Kidney (tissue), 13 donors: ENCODE measurements at regions not wholly inside any gene's neighbourhood (a gene's known extent, or its start where the extent isn't known, plus 50 kb on each side); places are given as distances from the start of the nearest gene placed in this dataset.

Source experiments
- DNase-seq, 5 donors: peaks; one replicate each; pipeline ENCODE4 v3.0.0-alpha.2; 2013 to 2020
- FAIRE-seq: peaks from 2 replicates; lab custom pipeline; 2012; peaks lifted over from hg19 to GRCh38; lab: Jason Lieb, UNC
- H3K27ac ChIP-seq, 2 donors: one replicate each; pipeline ENCODE4 v1.7.0; 2013; ENCODE audit warnings: low read depth in 2 of 2, low read length in 2 of 2, inconsistent platforms in 1 of 2
- H3K27me3 ChIP-seq: one replicate; pipeline ENCODE4 v1.7.1; 2013; ENCODE audit warnings: low read length, inconsistent platforms; ENCODE audit not compliant: control insufficient read depth, insufficient read depth
- H3K36me3 ChIP-seq, 3 donors: one replicate each; pipeline versions ENCODE4 v1.7.0 to v1.7.1; 2013; ENCODE audit warnings: low read length in 3 of 3, control low read depth in 1 of 3, inconsistent platforms in 1 of 3; ENCODE audit not compliant: insufficient read depth in 3 of 3, control insufficient read depth in 2 of 3
- H3K4me1 ChIP-seq, 3 donors: one replicate each; pipeline versions ENCODE4 v1.7.0 to v1.7.1; 2013; ENCODE audit warnings: low read length in 3 of 3, inconsistent platforms in 1 of 3, low read depth in 1 of 3; ENCODE audit not compliant: control insufficient read depth in 2 of 3, insufficient read depth in 2 of 3
- H3K4me3 ChIP-seq, 3 donors: one replicate each; pipeline versions ENCODE4 v1.7.0 to v1.8.1; 2013; ENCODE audit warnings: low read length in 3 of 3, control low read depth in 1 of 3, inconsistent platforms in 1 of 3
- H3K9ac ChIP-seq, 3 donors: one replicate each; pipeline versions ENCODE4 v1.7.0 to v1.7.1; 2013; ENCODE audit warnings: low read length in 3 of 3, control low read depth in 1 of 3, inconsistent platforms in 1 of 3
- H3K9me3 ChIP-seq, 3 donors: one replicate each; pipeline versions ENCODE4 v1.7.0 to v1.7.1; 2013; ENCODE audit warnings: low read length in 3 of 3, control low read depth in 1 of 3, inconsistent platforms in 1 of 3; ENCODE audit not compliant: control insufficient read depth in 2 of 3, insufficient read depth in 1 of 3
- intact Hi-C: fragments of 100-400 bp; cut with DNase I; formaldehyde crosslinking; loops from one replicate; pipeline ENCODE4 v1.11.1; 2022
- TF ChIP-seq, protein P1 (sequence below): IDR thresholded peaks from 3 replicates; pipeline ENCODE4 v1.5.1; 2012; ENCODE audit warnings: mild to moderate bottlenecking, moderate library complexity, borderline replicate concordance; ENCODE audit not compliant: insufficient read depth; ENCODE audit errors: extremely low read depth
- donor health status: control.
- donor health status: control.
- donor health status: control.
- donor health status: control.
- donor health status: control.
- donor health status: DM: yes; HTN: yes; CAD: no.
- donor health status: Normal renal cell carcinoma (clear cell type).

DNA sequence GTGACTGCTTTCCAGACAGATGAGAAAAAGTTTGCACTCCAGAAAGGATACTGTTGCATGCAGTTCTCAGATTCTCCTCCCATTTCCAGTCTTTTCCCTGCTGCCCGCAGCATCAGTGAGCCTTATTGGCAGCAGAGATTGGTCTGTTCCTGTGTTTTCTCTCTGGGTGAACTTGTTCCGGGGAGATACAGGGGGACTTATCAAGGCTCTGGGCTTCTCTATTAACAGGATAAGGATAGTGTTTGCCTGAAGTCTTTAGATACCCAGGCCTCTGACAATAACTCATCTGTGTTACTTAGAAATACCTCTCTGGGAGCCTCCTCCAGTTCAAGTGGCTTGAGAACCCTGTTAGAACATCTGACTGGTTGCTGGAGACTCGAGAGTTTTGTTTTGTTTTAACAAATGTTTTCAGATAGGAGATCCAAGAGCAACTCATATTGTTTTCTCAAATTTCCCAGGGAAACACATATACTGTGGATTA is 154.7 kb downstream of the BLID start:
- Histone ChIP-seq H3K9ac (no peak overlapping the region), H3K4me1 (no peaks in the 10 kb centered on the region), H3K9me3 (no peaks in the 10 kb centered on the region), H3K27ac (no peak overlapping the region), H3K36me3 (no peaks in the 10 kb centered on the region), H3K4me3 (no peak overlapping the region), H3K27me3 (no peaks in the 10 kb centered on the region)
- FAIRE-seq (no peak), DNase-seq (peak in 2 of 5 donors; percentile 10 to 20)
- intact Hi-C loops: no loop called here
- TF ChIP-seq, protein P1, sequence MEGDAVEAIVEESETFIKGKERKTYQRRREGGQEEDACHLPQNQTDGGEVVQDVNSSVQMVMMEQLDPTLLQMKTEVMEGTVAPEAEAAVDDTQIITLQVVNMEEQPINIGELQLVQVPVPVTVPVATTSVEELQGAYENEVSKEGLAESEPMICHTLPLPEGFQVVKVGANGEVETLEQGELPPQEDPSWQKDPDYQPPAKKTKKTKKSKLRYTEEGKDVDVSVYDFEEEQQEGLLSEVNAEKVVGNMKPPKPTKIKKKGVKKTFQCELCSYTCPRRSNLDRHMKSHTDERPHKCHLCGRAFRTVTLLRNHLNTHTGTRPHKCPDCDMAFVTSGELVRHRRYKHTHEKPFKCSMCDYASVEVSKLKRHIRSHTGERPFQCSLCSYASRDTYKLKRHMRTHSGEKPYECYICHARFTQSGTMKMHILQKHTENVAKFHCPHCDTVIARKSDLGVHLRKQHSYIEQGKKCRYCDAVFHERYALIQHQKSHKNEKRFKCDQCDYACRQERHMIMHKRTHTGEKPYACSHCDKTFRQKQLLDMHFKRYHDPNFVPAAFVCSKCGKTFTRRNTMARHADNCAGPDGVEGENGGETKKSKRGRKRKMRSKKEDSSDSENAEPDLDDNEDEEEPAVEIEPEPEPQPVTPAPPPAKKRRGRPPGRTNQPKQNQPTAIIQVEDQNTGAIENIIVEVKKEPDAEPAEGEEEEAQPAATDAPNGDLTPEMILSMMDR: no peak

DNA sequence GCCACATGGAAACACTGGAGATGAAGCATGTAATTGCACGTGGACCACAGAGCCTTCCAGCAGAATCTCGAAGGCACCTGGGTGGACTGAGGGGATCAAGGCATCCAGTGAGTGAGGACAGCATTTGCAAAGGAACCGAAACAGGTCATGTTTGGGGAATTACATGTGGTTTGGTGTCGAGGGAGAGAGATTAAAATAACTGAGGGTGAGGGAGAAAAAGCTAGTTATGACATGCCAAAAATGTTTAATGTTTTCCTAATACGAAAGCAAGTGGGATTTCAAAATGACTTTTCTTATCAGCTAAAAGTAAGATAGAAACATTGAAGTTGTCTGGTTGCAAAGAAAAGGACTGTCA is 157.1 kb downstream of the BLID start:
- Histone ChIP-seq H3K36me3 (no peaks in the 10 kb centered on the region), H3K9ac (no peak overlapping the region), H3K27ac (no peak overlapping the region), H3K4me3 (no peak overlapping the region), H3K27me3 (no peaks in the 10 kb centered on the region), H3K4me1 (no peaks in the 10 kb centered on the region), H3K9me3 (no peaks in the 10 kb centered on the region)
- intact Hi-C loops: no loop called here
- FAIRE-seq (no peak), DNase-seq (no peak)
- TF ChIP-seq, protein P1: no peak

DNA sequence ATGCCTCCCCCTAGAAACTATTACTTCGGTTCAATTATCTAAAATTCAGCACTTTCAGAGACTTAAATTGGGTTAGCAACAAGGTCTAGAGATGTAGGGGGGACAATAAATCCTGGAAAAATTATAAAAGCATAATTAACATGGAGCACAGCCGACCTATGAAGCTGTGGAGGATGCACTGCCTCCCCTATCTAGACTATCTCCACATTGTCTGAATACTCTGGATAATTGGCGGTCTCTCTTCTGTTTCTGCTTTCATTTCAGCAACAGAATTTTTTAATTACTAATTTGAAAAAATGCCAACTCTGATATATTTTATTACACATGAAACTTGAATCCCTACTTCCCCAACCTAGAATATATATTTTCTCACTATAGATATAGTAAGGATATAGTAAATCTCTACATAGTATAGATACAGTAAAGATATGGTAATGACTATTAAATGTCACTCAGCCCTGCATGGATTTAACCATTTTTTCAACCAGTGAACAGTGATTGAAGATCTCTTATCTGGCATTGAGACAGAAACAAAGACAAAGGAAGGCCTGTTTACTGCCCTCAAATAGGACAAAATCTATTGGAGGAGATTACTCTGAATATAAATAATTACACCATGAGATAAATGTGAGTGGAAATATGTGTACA is 157.6 kb downstream of the BLID start:
- FAIRE-seq: no peak
- intact Hi-C loops: no loop called here
- DNase-seq: peak in 1 of 5 donors; percentile 14

More for the DNA sequence above, 157.6 kb downstream of the BLID start:
- TF ChIP-seq, protein P1: no peak
- Histone ChIP-seq H3K9me3 (no peaks in the 10 kb centered on the region), H3K36me3 (no peaks in the 10 kb centered on the region), H3K4me1 (no peaks in the 10 kb centered on the region), H3K9ac (no peak overlapping the region), H3K27ac (no peak overlapping the region), H3K4me3 (no peak overlapping the region), H3K27me3 (no peaks in the 10 kb centered on the region)
